ENCODE measurements at regions not wholly inside any gene's neighbourhood (a gene's known extent, or its start where the extent isn't known, plus 50 kb on each side); places are given as distances from the start of the nearest gene placed in this dataset.

GRCh38 chr11:103773537-103773936 lies 262.9 kb upstream of the DDI1 start:
- TF ChIP-seq GATA2 (IDR thresholded peaks at IDR 0.05; ENCODE audit: low read depth, low read length) (no peak), GATA3 (IDR thresholded peaks at IDR 0.05; ENCODE audit: low read depth, low read length) (no peak)
